Kidney (tissue), 13 donors: ENCODE measurements at regions not wholly inside any gene's neighbourhood (a gene's known extent, or its start where the extent isn't known, plus 50 kb on each side); places are given as distances from the start of the nearest gene placed in this dataset.

Source experiments
- DNase-seq, 5 donors: peaks; one replicate each; pipeline ENCODE4 v3.0.0-alpha.2; 2013 to 2020
- FAIRE-seq: peaks from 2 replicates; lab custom pipeline; 2012; peaks lifted over from hg19 to GRCh38; lab: Jason Lieb, UNC
- H3K27ac ChIP-seq, 2 donors: one replicate each; pipeline ENCODE4 v1.7.0; 2013; ENCODE audit warnings: low read depth in 2 of 2, low read length in 2 of 2, inconsistent platforms in 1 of 2
- H3K27me3 ChIP-seq: one replicate; pipeline ENCODE4 v1.7.1; 2013; ENCODE audit warnings: low read length, inconsistent platforms; ENCODE audit not compliant: control insufficient read depth, insufficient read depth
- H3K36me3 ChIP-seq, 3 donors: one replicate each; pipeline versions ENCODE4 v1.7.0 to v1.7.1; 2013; ENCODE audit warnings: low read length in 3 of 3, control low read depth in 1 of 3, inconsistent platforms in 1 of 3; ENCODE audit not compliant: insufficient read depth in 3 of 3, control insufficient read depth in 2 of 3
- H3K4me1 ChIP-seq, 3 donors: one replicate each; pipeline versions ENCODE4 v1.7.0 to v1.7.1; 2013; ENCODE audit warnings: low read length in 3 of 3, inconsistent platforms in 1 of 3, low read depth in 1 of 3; ENCODE audit not compliant: control insufficient read depth in 2 of 3, insufficient read depth in 2 of 3
- H3K4me3 ChIP-seq, 3 donors: one replicate each; pipeline versions ENCODE4 v1.7.0 to v1.8.1; 2013; ENCODE audit warnings: low read length in 3 of 3, control low read depth in 1 of 3, inconsistent platforms in 1 of 3
- H3K9ac ChIP-seq, 3 donors: one replicate each; pipeline versions ENCODE4 v1.7.0 to v1.7.1; 2013; ENCODE audit warnings: low read length in 3 of 3, control low read depth in 1 of 3, inconsistent platforms in 1 of 3
- H3K9me3 ChIP-seq, 3 donors: one replicate each; pipeline versions ENCODE4 v1.7.0 to v1.7.1; 2013; ENCODE audit warnings: low read length in 3 of 3, control low read depth in 1 of 3, inconsistent platforms in 1 of 3; ENCODE audit not compliant: control insufficient read depth in 2 of 3, insufficient read depth in 1 of 3
- intact Hi-C: fragments of 100-400 bp; cut with DNase I; formaldehyde crosslinking; loops from one replicate; pipeline ENCODE4 v1.11.1; 2022
- TF ChIP-seq, protein P1 (sequence below): IDR thresholded peaks from 3 replicates; pipeline ENCODE4 v1.5.1; 2012; ENCODE audit warnings: mild to moderate bottlenecking, moderate library complexity, borderline replicate concordance; ENCODE audit not compliant: insufficient read depth; ENCODE audit errors: extremely low read depth
- donor health status: control.
- donor health status: control.
- donor health status: control.
- donor health status: control.
- donor health status: control.
- donor health status: DM: yes; HTN: yes; CAD: no.
- donor health status: Normal renal cell carcinoma (clear cell type).

DNA sequence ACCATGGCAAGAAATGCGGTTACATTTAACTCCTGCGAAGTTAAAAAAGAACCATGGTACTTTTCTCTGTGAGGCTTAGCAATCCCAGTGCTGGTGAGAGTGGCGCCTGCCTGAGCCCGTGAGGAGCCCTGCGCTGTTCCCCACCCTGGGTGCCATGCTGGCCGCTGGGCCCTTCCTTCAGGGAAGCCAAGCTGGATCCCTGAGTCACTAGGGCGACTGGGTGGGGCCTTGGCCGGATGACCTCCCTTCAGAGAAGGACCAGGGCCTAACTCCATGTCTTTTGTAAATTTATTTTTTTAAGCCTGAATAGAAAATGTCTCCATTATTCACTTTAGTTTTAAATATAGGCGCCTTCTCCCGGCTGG lies 209.1 kb downstream of the ERMARD start:
- TF ChIP-seq, protein P1, sequence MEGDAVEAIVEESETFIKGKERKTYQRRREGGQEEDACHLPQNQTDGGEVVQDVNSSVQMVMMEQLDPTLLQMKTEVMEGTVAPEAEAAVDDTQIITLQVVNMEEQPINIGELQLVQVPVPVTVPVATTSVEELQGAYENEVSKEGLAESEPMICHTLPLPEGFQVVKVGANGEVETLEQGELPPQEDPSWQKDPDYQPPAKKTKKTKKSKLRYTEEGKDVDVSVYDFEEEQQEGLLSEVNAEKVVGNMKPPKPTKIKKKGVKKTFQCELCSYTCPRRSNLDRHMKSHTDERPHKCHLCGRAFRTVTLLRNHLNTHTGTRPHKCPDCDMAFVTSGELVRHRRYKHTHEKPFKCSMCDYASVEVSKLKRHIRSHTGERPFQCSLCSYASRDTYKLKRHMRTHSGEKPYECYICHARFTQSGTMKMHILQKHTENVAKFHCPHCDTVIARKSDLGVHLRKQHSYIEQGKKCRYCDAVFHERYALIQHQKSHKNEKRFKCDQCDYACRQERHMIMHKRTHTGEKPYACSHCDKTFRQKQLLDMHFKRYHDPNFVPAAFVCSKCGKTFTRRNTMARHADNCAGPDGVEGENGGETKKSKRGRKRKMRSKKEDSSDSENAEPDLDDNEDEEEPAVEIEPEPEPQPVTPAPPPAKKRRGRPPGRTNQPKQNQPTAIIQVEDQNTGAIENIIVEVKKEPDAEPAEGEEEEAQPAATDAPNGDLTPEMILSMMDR: no peak
- Histone ChIP-seq H3K4me1 (peaks cover 0 to 5% (median 4%) of the 10 kb centered on the region in 3 donors), H3K27me3 (no peaks in the 10 kb centered on the region), H3K4me3 (no peak overlapping the region), H3K27ac (no peak overlapping the region), H3K9me3 (no peaks in the 10 kb centered on the region), H3K9ac (no peak overlapping the region), H3K36me3 (no peaks in the 10 kb centered on the region)
- FAIRE-seq (no peak), DNase-seq (peak in 1 of 5 donors; percentile 75)
- intact Hi-C loops: no loop called here

DNA sequence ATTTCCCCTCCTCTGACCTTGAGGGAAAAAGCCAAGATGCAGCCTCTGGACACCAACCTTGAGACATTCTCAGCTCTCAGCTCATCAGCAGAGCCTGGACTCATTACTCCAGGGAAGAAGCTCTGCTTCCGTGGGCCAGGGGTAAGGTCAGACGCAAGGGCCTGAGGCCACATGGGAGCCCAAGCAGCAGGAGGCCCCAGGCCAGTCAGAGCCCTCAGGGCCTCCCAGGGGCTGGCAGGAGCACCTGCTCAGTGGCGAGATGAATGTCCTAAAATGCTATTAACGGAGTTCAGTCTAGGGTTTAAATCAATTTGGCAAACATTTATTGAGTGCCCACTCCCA lies 208.6 kb downstream of the ERMARD start:
- H3K4me3 ChIP-seq: no peak overlapping the region
- TF ChIP-seq, protein P1: no peak
- peaks cover 0 to 5% (median 4%) of the 10 kb centered on the region in 3 donors for H3K4me1 ChIP-seq
- intact Hi-C loops: no loop called here
- H3K36me3 ChIP-seq: no peaks in the 10 kb centered on the region
- FAIRE-seq (no peak), DNase-seq (peak in 2 of 5 donors; percentile 47 to 52)
- H3K27me3 ChIP-seq: no peaks in the 10 kb centered on the region
- H3K9ac ChIP-seq: no peak overlapping the region
- no peak overlapping the region for H3K27ac ChIP-seq
- H3K9me3 ChIP-seq: no peaks in the 10 kb centered on the region

DNA sequence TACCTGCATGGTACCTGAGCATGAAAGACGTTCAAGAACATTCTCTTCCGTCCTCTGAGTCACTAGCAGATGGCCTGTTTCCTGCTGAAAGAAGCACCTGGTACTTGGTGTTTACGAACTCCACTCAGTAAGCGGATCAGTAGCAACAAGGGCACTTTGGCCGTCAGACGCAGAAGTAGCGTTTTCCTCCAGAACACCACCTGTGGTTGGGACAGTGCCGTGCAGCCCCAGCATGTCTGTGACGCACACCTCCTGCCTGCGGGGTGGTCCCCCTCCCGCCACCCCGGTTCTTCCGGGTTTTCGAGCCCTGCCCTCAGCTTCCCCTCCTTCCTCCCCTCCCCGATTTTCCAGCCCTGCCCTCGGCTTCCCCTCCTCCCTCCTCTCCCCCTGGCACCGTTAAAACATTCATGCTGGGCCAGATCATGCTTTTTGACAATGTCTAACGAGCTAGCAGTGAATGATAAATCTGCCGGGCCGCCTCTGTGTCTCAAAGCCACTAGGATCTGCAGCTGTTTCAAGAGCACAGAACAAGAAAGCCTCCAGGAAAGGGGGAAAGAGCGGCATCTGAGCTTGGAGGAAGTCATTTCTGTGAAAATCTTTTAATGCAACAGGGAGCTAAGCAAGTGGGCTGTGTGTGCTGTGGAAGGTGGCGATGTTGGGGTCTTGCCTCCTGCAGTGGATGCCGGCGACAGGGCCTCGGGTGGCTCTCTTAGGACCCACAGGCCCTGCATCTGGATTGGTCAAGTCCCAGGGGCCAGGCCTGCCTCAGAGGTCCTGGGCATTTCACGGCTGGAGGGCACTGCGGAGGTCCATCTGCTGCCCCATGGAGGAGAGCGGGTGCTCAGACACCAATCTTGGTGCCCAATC lies 207.9 kb downstream of the ERMARD start:
- H3K4me1 ChIP-seq: peaks cover 0 to 5% (median 4%) of the 10 kb centered on the region in 3 donors
- intact Hi-C loops: no loop called here
- no peak overlapping the region for H3K9ac ChIP-seq
- H3K9me3 ChIP-seq: no peaks in the 10 kb centered on the region
- TF ChIP-seq, protein P1: peak; percentile 19
- FAIRE-seq (no peak), DNase-seq (peak; percentile 60 to 87 (median 76))
- peak overlapping the region in 1 of 3 donors; percentile 24 for H3K4me3 ChIP-seq
- H3K27ac ChIP-seq: no peak overlapping the region
- H3K36me3 ChIP-seq: no peaks in the 10 kb centered on the region
- H3K27me3 ChIP-seq: no peaks in the 10 kb centered on the region
